SK-N-DZ (cell line): ENCODE measurements at regions not wholly inside any gene's neighbourhood (a gene's known extent, or its start where the extent isn't known, plus 50 kb on each side); places are given as distances from the start of the nearest gene placed in this dataset.
"Not testable (repeated sequence)": the region's sequence is repeated elsewhere in the genome, so short reads cannot be mapped to it uniquely, and the experiment has no call there.

Experiments
- DNase-seq: peaks from one replicate; pipeline ENCODE4 v3.0.0-alpha.2; 2015; ENCODE audit warnings: low spot score

DNA sequence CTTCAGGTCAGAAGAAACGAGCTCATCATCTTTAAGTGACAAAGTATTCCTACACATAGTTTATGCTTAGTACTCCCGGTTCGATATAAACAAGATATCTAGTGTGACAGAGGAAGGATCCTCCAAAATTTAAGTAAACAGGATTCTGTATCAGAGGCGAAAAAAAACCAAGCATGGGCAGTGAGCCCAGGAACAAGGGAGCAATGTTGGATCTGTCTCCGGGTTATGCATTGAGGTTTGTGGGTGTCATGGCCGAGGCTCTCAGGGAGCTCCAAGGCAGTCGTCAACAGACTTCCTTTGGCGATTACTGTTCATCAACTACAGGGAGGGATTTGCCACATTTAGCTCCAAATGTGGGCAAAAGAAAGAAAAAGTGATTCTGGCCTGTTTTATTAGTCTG lies 319.5 kb downstream of the CBLN4 start:
- no peak for DNase-seq

DNA sequence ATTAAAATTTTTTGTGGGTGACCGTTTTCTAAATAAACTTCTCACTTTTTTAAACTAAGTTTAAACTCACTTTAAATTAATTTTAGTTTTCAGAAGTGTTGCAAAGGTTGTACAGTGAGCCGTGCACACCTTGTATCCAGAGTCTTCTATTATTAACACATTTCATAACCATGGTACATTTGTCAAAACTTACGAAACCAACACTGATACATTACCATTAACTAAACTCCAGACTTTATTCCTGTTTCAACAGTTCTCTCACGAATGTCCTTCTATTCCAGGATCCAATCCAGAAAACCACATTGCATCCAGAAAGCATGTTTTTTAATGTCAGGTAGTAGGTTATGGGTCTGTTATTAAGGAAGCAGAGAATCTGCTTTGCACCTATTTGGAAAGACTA lies 319.9 kb downstream of the CBLN4 start:
- DNase-seq = no peak

DNA sequence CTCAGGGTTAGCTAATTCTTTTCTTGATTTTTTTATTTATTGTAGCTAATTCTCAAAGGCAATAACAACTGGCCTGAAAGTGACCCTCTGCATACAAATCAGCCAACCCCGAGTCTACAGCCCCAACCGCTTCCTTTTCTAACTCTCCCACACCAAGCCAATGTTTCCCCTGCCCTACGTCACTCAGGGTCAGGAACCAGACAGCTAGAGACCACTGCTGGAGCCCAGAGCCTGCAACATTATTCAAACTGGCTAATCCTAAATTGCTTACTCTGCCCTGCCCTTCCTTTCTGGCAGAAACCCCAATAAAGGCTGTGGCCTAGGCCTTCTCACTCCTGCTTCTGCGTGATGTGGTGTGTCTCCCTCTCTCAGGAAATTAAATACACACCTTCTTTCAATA lies 320.7 kb downstream of the CBLN4 start:
- DNase-seq = no peak

DNA sequence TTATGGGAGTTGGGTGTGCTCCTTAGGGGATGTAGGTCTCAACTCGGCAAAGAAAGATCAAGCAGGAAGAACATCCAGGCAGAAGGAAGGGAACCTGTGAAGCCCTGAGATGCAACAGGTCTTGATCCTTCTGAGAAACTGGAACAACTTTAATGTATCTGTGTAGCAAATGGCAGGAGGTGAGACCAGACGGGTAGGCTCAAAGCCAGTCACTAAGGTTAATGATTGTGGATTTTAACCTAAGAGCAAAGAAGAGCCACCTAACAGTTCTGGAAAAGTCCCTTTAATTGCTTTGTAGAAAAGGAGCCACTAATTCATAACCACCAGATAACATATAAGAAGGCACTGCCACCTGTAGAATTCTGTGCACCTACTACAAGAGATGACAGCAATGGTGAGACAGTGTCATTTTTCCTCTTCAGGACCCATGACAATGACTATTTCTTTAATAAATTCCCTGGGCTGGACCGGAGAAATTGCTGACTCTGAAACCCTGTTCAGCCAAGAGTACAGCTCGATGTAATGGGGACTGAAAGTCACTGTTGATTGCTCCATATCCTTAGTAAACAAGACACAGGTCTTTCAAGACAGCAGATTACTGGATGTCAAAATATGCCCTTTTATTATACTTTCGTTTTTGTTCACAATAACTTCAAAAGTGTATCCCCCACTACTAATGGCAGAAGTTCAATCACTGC lies 326.2 kb downstream of the CBLN4 start:
- DNase-seq = no peak

DNA sequence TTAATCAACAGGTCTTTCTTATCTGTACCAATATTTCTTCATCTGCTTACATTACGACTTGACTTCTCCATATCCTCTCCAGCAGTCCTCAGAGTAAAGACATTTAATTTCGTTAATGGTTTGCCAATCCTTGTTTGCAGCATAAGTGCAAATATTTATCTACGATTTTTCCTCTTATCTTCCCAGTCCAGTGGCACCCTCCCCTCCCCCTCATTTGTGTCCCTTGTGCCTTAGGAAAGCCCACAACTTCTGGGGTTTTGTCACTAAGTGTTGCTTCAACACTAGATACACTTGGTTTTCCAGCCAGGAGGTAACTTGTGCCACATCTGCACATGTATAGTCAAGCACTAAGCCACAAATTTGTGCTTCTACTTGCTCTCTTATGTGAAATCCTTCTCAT lies 327.2 kb downstream of the CBLN4 start:
- DNase-seq = no peak

DNA sequence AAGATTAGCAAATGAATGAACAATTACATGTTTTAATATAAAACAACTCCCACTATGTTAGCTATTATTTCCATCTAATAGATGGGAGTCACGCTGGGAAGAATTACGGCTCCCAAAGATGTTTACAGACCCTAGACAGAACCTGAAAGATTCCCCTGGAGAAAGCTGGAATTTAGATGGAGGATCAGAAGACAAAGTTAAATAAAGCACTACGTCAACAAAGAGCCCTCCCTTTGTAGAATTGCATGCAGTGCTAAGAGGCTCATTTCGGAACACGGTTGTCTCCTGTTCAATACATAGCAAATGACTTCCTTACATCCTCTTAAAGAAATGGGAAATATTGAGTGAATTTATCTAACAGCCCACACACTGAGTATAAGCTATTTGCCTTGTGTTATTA lies 328.3 kb downstream of the CBLN4 start:
- no peak for DNase-seq

DNA sequence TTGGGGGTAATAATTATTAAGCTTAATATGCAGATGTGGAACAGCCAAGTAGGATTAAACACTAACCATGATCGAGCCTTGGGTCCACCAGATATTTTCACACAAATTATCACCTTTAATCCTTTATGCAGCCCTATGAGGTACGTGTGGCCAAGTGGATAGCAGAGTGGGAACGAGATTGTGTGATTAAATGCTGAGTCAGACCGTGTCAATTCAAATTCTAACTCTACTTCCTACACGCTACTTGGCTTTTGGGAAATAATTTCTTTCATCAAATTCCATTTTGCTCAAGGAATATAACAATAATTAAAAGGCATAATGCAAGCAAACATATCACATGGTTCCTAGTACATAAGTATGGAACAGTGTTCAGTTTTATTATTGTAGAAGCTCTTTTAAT lies 329.2 kb downstream of the CBLN4 start:
- DNase-seq = no peak

DNA sequence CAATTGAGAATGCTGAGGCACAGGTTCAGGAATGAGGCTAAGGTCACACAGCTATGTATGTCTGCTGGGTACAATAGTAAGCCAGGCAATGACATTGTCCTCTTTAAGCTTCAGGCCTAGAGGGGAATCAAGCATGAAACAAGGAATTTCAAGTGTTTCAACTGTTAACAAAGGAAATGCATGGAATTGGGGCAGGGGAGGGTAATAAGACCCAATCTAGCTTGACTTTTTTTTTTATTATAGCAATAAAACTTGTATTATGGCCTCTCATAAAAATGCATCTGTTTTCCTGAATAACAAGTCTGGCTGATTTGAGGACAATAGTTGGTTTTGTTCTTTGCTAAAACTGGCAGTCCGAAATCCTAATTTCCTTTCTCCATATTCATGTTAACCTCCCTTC lies 336.7 kb downstream of the CBLN4 start:
- no peak for DNase-seq

DNA sequence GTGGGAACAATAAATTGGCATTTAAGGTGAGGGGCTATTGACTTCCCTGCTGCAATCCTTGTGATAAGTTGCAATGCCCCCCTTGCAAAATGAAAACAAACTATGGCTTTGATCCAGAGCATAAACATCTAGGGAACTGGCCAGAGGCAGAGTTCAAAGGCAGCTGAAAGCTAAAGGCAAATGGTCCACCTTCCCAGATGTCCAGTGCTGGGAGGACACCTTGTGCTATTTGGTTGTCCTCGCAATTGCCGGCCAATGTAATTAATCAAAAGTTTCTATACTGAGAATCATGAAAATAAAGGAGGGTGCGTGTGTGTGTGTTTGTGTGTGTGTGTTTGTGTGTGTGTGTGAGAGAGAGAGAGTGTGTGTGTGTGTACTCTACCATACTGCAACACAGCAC lies 337.4 kb downstream of the CBLN4 start:
- no peak for DNase-seq

DNA sequence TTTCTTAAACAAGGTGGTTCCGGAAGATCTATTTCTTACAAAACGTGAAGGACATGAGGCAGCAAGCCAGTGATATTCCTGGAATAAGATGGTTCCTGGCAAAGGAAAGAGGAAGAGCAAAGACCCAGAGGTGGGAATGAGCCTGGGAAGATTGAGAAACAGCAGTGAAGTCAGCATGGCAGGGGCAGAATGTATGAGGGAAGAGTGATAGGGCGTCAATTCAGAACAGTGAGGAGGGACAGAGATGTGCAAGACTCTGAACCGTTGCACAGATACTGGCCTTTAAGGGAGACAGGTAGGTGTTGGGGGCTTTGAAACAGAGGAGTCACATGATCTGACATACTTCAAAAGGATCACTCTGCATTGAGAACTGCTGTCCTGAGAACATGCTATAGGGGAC lies 338.3 kb downstream of the CBLN4 start:
- no peak for DNase-seq

DNA sequence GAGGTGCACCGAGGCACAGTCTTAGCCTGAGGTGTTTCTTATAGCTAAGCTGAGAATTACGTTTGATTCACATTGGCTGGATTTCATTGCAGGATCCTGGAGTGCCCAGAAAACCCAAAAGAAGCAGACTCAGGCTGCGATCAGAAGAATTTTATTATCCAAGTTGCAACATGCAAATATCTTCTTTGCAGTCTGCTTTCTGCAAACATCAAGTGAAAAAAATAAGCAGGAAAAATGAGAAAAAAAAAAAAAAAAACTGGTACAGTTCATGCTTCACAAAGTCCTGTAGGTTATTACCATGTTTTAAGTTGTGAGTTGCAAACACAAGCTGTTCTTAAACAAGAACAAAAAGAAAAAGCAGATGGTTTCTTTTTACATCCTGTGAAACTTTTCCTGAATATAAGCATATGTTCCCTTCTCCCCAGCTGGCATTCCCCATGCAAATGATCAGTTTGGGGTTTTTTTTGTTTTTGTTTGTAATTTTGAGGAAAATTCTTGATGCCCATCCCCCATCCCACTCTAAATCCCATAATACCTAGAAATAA lies 349.0 kb downstream of the CBLN4 start:
- no peak for DNase-seq

DNA sequence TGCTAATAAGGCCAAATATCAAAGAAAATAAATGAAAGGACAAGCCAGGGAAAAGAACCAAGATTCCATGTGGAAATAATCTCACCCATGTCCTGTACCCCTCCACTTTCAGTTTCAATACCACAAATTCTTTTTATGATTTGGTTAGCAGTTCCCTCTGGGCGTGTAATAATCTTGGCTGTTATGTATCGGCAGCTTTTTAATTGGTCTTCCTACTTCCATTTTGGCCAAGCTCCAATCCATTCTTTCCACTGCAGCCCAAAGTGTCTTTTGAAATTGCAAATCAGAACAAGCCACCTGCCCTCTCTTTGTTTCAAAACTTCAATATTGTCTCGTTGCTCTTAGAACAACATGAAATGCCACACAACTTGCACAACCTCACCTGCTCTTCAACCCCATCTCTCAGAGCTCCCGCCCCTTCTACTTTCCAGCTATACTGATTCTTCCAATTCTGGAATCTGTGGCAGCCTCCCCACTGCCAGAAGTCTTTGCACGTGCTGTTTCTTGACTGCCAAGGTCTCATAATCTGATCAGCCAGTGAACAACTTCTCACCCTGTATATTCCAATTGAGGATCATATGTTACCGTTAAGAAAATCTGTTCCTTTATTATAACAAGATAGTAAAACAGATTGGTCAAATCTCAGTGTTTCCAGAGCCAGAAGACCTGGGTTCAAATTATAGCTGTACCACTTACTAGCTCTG lies 354.5 kb downstream of the CBLN4 start:
- DNase-seq = no peak

DNA sequence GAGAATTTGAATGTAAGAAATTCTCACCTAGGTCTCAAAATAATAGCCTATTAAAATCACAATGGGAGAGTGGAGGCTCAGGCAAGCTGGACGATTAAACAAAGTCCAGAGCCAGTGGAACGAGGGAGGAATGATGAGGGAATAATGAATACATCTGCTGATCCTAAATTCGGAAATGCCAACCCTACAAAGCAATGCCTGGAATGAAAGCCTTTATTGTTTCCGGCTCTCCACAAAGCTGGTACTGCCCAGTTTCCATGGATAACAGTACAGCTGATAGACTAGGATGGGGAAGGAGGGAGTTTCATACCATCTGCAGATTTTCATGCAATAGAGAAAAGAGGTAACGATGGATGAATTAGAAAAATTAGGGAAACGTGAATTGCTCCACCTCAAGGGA lies 356.1 kb downstream of the CBLN4 start:
- DNase-seq = no peak

DNA sequence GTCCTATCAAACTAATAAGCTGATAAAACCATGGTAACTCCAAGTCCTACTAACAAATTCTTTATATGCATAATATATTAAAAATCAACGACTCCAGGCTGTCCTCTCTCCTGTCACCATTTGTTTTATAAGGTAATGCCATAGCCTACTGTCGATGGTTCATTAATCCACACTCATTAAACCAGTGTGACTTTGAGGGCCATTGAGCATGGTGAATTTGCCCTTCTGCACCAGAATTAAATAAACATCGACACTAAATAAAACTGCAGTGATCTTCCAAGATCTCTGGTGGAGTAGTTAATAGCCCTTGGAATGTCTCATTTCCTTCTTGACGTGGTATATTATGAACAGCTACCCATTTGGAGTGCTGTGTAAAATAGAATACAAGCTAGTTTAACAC lies 358.5 kb downstream of the CBLN4 start:
- no peak for DNase-seq

DNA sequence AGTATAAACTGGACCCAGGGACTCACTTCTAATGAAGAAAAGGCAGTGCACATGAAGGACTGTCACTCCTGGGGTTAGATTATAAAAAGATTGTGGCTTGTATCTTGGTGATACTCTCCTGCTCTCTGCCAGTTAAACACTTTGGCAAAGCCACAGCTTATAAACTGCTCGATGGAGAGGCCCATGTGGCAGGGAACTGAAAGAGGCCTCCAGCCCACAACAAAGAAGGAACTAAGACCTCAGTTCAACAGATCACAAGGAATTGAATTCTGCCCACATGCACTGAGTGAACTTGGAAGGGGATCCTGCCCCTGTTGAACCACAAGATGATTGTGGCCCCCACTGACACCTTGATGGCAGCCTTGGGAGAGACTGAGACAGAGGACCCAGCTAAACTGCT lies 363.8 kb downstream of the CBLN4 start:
- no peak for DNase-seq

DNA sequence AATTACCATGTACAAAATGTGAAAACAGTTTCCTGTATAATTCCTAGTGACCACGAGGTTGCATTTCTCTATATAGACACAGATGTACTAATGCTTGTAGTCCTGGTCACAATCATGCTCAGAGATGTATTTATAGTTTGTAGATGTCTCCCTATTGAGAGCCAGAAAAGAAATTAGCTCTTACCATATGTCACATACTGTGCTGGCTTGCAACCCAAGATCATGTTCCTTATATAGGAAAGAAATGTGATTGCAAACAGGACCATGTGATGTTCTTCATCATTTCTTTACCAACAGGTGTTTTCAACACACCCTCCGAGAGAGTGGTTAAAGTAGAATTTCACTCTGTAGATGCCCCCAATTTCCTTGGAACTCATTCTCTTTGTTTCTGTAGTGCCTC lies 369.4 kb downstream of the CBLN4 start:
- DNase-seq = no peak

DNA sequence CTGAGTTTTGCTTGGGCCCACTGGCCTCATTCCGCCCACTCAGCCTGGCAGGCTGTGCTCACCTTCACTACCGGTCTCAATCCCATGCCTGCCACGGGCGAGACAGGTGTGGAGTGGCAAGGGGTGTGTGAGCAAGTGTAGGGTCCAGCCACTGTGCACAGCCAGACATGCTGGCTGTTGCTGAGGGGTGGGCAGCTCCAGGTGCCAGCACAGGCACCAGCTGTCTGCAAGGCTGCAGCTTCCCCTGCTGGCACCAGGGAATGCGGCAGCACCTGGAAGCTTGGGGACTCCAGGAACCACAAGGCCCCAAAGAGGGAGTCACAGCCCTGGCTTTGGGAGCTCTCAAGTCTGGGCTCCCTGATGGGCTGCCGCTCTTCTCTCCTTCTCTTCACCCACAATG lies 372.7 kb downstream of the CBLN4 start:
- no peak for DNase-seq

DNA sequence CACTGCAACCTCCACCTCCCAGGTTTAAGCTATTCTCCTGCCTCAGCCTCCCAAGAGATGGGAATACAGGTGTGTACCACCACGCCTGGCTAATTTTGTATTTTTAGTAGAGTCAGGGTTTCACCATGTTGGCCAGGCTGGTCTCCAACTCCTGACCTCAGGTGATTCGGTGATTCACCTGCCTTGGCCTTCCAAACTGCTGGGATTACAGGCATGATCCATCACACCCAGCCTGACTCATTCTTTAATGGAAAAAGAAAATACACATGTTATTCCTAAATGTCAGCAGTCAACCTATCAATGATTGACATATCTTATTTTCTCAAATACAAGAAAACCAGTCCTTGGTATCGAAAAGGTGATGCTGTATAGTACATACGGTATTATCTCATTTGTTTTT lies 376.2 kb downstream of the CBLN4 start:
- not testable (repeated sequence) for DNase-seq

DNA sequence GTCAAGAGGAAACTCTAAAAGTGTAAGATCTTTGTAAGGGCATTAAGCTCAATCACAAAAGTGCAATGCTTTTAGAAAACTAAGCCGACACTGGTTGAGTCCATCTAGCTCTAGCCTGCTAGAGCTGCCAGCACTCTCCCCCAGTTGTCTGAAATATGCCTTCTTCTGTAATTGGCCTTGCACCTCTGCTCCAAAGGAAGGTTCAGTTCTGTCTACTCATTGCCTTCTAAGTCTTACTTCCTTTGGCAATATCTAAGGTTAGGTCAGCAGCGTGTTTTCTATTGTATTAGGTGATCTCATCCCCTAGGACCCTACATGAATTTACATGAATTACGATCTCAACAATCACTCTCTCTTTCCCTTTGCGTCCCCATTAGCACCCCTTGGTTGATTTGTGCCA lies 378.6 kb downstream of the CBLN4 start:
- DNase-seq = no peak

DNA sequence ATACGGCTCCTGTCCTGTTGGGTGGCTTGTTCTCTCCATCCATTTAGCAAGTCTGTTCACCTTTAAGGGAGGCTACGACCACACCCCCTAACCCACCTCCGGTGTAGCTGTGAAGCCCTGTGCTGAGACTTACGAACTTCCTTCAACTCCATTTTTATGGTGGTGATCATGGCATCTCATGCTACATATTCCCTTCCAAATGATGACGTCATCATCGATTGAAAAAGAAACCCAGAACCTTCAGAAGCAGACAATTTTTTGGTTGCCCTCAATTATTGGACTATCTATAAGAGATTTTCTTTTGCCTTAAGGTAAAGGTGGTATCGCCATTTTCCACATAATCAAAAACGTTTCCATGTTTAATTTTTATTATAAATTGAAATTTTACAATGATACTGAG lies 389.0 kb downstream of the CBLN4 start:
- no peak for DNase-seq

DNA sequence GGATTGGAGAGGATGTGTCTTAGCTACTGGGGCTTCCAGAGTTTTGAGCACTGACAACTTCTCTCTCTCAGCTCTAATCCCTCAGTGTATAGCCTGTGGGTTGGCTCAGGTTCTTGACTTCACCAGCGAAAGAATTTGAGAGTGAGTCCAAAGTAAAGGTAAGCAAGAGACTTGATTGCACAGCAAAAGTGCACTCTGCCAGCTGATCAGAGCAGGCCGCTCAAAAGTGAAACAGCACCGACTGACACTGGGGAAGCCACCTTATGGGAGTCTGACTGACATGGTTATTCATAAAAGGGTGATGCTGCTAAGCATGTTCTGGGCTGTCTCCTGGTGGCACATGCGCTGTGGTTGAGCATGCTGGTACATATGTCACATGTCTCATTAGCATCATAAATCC lies 389.5 kb downstream of the CBLN4 start:
- DNase-seq = no peak

DNA sequence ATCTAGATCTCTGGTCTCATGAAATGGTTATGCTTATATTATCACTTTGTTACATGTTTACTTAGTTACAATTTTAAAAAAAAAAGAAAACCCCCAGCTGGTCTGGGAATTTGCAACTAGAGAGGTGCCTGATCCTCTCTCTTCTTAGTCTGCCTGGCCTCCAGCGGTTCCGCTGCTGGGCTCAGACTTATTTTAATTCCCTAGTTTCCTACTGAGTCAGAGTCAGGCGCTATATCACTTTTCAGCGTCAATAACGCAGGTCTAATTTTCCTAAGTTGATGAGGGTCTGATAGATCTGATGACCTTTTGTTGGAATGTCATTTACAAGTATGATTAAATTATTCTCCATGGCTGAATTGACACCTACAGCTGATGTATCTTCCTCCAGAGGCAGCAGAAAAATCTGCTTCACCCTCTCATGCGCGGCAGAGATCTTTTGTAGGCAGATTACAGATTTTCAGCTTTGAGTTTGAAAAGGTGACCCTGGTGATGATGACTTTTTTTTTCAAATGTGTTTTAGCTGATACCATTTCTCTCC lies 391.0 kb downstream of the CBLN4 start:
- no peak for DNase-seq

DNA sequence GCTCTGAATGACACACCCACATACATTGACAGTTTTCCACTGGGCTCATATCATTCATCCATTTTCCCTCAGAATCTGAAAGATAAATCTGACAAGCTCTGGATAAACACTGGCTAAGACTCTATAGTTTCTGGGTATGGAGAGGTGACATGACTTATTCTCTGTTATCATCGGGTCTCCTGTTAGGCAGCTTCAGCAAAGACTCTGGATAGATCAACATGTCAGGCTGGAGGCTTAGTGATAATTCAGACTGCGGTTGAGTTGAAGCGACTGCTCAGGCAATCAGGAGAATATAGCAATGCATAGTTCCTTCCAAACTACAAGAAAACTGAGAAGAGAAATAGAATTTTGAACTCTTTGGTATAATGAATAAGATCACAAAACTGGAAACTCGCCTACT lies 394.6 kb downstream of the CBLN4 start:
- DNase-seq = no peak
